SKM-1 (cell line): ENCODE measurements at regions not wholly inside any gene's neighbourhood (a gene's known extent, or its start where the extent isn't known, plus 50 kb on each side); places are given as distances from the start of the nearest gene placed in this dataset.
"Not testable (repeated sequence)": the region's sequence is repeated elsewhere in the genome, so short reads cannot be mapped to it uniquely, and the experiment has no call there.

Experiments
- DNase-seq: peaks from one replicate; lab custom pipeline; 2025; ENCODE audit not compliant: unreplicated experiment; lab: John Stamatoyannopoulos, UW

DNA sequence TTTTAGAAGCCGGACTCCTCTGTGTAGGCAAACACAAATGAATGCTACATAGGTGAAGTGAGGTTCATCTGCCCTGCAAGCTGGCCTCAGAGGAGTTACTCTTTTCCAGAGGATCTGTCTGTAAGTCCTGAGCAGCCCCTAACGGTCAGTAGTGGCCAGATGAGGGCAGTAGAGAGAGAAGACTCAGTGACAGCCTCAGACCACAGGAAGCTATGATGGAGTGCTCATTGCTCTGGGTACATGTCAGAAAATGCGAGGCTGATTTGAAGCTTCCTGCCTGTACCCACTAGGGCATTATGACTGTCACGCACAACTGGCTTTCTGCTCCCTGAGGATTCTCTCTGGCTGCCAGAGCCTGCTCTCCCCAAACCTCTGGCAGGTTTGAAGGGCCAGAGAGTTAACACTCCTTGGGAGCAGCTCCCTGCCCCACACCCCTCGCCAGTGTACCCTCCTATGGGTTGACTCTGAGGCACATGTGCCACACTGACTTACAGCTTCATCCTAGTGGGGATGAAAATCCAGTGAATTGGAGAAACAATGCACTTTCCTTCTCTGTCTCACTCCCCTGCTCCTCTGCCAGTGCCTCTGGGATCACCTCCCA lies 141.5 kb downstream of the GABRG2 start:
- peak; percentile 56 for DNase-seq

- no peak for DNase-seq
Measured at GRCh38 chr5:162214551-162214950, 147.0 kb downstream of the GABRG2 start.

DNA sequence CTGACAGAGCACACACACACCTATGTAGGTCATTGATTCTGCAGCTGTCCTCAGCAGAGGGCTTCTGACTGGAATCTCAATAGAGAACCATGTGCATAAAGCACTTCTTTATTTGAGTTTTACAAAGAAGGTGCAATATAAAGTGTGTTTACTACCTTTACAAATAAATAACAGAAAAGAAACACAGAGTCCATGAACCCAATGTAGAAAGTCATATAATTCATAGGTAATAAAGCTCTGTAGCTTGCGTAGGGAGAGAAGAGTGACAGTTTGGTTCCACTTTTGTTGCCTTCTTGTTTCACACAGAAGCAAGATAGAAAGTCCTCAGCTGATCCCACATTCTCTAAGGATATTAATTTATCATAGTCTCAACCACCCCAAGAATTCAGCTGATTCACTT lies 149.5 kb downstream of the GABRG2 start:
- DNase-seq: no peak

DNA sequence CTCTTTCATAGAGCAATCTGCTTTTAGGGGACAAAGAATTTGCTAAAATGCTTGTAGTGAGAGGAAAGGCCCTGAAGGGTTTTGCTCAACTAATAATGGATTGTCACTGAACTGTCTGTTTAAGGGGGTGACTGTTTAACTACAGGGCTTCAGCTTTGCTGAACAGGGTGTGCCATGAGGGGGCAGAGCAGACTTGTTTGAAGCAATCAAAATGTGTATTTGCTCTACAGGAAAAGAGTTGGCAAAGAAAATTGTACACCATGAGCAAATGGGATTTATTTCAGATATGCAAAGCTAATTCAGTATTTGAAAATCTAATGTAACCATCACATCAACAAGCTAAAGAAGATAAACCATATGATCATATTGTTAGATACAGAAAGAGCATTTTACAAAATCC lies 154.3 kb downstream of the GABRG2 start:
- no peak for DNase-seq

GRCh38 chr5:162227075-162227474 lies 159.5 kb downstream of the GABRG2 start:
- DNase-seq: no peak

- DNase-seq: no peak
Measured at GRCh38 chr5:162230348-162230747, 162.8 kb downstream of the GABRG2 start.

DNA sequence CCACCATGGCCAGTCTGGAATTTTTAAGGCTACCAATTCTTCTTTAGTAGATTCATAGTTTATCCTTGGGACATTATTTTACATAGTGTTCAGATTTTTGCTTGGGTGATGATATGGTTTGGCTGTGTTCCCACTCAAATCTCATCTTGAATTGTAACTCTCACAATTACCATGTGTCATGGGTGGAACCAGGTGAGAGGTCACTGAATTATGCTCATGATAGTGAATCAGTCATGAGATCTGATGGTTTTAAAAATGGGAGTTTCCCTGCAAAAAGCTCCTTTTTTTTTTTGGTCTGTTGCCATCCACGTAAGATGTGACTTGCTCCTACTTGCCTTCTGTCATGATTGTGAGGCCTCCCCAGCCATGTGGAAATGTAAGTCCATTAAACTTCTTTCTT lies 163.9 kb downstream of the GABRG2 start:
- no peak for DNase-seq

DNA sequence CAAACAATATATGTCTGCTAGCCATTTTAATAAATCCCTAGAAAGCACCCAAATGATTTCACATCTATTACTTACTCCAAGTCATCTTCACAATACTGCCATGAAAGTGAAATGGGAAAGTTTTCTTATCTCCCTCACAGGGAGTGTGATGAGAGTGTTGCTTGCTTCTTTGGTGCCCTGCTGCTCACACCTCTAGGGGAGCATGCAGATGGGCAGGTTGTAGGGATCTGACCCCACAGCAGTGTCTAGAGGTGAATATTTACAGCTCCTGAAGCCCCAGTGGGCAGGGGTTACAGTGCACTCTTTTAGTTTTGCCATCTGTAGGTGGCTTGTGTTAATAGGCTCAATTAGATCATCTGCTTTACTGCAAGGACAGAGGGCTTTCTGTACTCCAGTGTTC lies 173.2 kb downstream of the GABRG2 start:
- no peak for DNase-seq

- DNase-seq: no peak
Measured at GRCh38 chr5:162242416-162242815, 174.8 kb downstream of the GABRG2 start.

DNA sequence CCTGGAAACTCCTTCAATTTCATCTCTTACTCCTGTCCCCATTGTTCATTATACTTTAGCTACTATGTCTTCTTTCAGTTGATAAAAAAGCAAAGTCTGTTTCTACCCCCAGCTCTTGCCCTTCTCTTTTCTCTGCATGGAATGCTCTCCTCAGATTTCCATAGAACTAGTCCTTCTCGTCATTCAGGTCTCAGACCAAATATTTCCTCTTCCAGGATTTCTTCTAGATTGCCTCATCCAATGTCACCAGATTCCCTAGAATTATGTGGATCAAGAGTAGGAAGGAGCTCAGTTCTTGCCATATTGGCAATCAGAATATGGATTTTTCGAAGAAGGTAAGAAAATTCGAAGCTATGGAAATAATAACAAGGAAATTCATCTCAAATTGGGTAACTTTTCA lies 176.1 kb downstream of the GABRG2 start:
- DNase-seq: no peak

DNA sequence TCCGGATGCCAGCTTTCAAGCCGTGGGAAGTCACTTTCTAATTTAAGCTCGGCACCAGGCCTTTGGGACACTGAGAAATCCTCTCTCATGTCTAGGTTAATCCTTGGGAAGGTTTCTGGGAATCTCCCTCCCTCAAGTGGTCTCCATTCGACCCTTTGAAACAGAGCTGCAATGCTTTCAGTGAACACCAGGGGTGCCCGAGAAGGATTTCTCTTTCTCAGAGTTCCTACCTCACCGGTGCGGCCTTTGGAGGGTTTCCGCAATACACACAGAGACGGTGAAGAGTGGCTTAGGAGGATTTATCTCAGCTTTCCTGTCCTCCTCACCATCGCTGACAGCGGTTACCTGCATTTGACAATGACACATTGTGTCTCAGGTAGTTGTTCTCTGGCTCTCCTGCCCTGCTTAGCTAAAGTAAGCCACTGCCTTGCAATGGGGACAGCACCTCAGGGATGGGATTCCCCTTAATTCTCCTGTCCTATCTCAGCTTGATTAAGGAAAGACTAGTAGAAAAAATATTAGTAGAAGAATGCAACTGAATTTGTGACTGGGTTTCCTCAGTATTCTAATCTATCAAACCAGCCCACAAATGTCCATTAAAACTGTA lies 180.6 kb downstream of the GABRG2 start:
- no peak for DNase-seq

DNA sequence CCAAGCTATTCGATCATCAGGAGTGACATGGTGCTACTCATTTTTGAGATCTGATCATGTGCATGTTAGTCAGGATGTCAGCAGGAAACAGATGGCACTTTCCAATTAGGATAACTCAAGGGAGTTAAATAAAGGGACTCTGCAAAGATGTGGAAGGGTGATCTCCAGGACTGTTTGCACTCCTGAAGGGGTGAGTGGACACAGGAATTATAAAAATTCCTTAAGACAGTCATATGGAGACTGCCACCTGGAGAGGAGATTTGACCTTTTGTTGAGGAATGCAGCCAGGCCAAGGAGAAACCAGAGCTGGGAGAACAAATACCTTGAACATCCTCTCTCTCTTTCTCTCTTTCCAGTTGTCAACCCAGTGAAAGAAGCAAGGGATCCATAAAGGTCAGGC lies 189.1 kb downstream of the GABRG2 start:
- DNase-seq: no peak

GRCh38 chr5:162268694-162269481 lies 201.3 kb downstream of the GABRG2 start:
- DNase-seq: peak; percentile 85

- no peak for DNase-seq
Measured at GRCh38 chr5:162272417-162272816, 204.8 kb downstream of the GABRG2 start.

GRCh38 chr5:162274679-162275078 lies 207.1 kb downstream of the GABRG2 start:
- no peak for DNase-seq

DNA sequence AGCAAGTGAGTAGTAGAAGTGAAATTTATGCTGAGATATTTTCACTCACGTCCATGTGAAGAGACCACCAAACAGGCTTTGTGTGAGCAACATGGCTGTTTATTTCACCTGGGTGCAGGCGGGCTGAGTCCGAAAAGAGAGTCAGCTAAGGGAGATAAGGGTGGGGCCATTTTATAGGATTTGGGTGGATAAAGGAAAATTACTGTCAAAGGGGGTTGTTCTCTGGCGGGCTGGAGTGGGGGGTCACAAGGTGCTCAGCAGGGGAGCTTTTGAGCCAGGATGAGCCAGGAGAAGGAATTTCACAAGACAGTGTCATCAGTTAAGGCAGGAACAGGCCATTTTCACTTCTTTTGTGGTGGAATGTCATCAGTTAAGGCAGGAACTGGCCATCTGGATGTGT lies 207.8 kb downstream of the GABRG2 start:
- DNase-seq: not testable (repeated sequence)

DNA sequence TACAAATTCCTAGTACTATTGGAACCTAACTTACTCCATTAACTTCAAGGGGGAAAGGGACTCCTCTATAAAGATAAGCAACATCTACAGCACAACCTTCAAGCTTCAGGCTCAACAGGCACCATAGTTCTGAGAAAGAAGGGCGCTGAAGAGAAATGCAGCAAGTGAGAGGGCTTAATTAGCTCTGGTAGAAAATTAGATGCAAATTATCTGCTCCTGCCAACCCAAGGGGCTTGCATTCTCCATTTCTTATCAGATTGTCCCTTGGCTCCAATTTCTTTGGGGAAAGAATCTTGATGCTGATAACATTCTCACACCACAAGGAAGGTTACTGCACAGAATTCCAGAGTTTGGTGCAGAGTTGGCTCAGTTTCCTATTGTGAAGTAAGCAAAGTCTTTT lies 214.6 kb downstream of the GABRG2 start:
- no peak for DNase-seq

GRCh38 chr5:162283609-162284008 lies 216.0 kb downstream of the GABRG2 start:
- no peak for DNase-seq

- DNase-seq: no peak
Measured at GRCh38 chr5:162288647-162289296, 221.2 kb downstream of the GABRG2 start.

DNA sequence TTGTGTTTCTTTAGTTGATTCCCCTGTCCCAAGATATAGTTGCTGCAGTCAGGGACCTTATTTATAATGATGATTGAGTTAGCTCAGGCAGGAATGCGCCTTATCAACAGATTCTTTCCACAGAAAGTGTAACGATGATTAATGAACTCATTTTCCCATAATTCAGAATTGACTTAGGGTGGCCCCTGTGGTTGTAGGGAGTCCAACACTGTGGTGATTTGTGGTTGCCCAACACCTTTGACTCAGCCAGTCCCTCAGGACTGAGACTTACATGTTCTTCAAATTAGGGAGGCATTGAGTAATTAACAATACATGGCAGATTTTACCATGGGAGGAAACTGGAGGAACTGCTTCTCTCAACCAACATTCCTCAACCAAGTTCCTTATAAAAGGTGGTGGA lies 221.9 kb downstream of the GABRG2 start:
- DNase-seq: no peak

- DNase-seq: no peak
Measured at GRCh38 chr5:162299793-162300192, 232.2 kb downstream of the GABRG2 start.

DNA sequence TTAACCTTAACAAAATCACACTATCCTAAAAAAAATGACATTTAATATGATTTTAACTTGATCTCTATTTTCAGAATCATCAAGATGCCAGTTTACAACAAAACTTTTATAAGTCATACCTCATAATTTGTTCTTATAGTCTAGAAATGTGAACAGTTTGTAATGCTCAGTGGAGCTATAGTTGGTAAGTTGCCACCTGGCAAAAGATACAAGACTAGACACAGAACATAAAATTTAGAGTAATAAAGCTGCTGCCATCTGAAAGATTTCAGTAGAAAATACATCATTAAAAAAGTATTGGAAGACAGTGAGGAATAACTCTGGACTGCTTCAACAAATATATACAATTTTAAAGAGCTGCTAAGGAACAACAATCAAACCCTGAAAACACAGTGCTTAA lies 233.8 kb downstream of the GABRG2 start:
- no peak for DNase-seq
